NCI-H2196 treated with DMSO at 0.1 percent for 48 hours (cell line): ENCODE measurements at regions not wholly inside any gene's neighbourhood (a gene's known extent, or its start where the extent isn't known, plus 50 kb on each side); places are given as distances from the start of the nearest gene placed in this dataset.
"Not testable (repeated sequence)": the region's sequence is repeated elsewhere in the genome, so short reads cannot be mapped to it uniquely, and the experiment has no call there.

Experiments
- DNase-seq: peaks from one replicate; lab custom pipeline; 2025; ENCODE audit not compliant: unreplicated experiment; lab: John Stamatoyannopoulos, UW

GRCh38 chr9:93879662-93880407 is 75.3 kb downstream of the BARX1 start:
- DNase-seq: not testable (repeated sequence)

- DNase-seq: no peak
These were observed 79.8 kb downstream of the BARX1 start for GRCh38 chr9:93875330-93875729.

- DNase-seq: no peak
These were observed 80.9 kb downstream of the BARX1 start for GRCh38 chr9:93874242-93874641.

DNA sequence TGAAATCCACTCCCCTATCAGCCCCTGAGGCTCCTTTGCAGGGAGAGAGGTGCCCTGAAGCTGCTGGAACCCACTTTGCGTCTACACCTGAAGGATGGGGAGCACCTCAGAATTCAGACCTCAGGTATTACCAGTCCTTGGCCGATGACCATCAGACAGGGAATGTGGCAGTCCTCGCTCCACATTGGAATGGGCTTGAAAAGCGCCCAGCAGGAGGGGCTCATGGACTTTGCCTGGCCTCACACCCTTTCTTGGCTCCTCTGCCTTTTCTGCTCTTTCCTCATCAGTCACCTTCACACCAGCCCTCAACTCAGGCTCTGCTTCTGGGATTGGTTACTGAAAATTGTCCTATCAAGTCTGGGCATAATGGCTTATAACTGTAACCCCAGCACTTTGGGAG is 83.9 kb downstream of the BARX1 start:
- no peak for DNase-seq

- DNase-seq: no peak
These were observed 85.3 kb downstream of the BARX1 start for GRCh38 chr9:93869863-93870262.

DNA sequence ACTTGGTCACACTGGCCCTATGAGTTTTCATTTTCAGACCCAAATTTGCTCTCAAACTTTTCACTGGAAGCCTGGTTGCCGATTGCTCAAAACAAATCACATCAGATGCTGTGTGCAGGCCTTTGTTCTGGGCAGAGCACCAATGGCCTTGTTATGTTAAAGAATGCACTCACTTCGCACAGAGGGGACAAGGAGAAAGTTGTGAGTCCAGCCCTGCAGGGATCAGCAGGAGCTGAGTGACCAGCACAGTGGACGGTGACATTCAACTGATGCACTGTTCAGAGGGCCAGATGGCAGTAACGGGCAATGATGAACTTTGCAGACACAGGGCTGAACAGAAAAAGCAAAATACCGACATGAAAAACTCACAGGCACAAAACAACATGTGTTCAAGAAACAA is 86.1 kb downstream of the BARX1 start:
- no peak for DNase-seq

DNA sequence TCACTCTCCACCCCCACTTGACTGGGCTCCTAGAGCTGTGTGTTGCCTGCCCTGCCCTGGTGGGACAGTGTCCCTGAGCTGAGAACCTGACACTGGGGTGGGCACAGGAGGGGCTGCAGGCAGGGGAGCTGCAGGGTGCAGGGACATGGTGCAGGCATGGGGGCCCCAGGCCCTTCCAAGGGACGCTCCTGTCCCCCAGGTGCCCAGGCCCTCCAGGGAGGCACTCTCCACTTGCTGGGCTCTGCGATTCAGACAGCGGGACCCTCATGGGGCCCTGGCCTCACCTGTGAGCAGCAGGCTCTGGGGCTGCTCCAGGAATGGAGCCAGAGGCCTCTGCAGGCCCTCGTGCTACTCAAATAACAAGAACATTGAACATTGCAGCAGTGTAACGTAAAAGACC is 89.4 kb downstream of the BARX1 start:
- DNase-seq: no peak

DNA sequence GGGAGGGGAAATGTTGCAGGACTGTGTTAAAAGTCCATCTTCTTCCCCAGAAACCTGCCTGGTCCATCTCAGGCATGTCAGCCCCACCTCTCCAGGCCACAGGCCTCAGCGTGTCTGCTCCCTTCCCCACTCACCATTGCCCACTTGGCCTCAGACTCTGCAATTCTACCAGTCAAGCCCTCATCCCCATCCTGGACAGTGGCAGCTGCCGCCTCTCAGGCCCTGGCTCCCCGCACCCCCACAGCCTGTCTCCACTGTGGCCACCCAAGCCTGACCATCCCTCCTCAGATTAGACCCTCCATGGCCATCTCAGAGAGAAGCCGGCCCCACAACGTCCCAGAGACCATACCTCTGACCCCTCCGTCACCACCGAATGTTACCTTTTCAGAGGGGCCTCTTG is 89.9 kb downstream of the BARX1 start:
- DNase-seq: no peak

GRCh38 chr9:93864840-93865239 is 90.3 kb downstream of the BARX1 start:
- no peak for DNase-seq

GRCh38 chr9:93864032-93864431 is 91.1 kb downstream of the BARX1 start:
- no peak for DNase-seq

- DNase-seq: no peak
These were observed 92.1 kb downstream of the BARX1 start for GRCh38 chr9:93862877-93863545.

- no peak for DNase-seq
These were observed 93.3 kb downstream of the BARX1 start for GRCh38 chr9:93861736-93862358.

- DNase-seq: no peak
These were observed 94.2 kb downstream of the BARX1 start for GRCh38 chr9:93860694-93861658.

GRCh38 chr9:93859431-93860215 is 95.5 kb downstream of the BARX1 start:
- DNase-seq: no peak

DNA sequence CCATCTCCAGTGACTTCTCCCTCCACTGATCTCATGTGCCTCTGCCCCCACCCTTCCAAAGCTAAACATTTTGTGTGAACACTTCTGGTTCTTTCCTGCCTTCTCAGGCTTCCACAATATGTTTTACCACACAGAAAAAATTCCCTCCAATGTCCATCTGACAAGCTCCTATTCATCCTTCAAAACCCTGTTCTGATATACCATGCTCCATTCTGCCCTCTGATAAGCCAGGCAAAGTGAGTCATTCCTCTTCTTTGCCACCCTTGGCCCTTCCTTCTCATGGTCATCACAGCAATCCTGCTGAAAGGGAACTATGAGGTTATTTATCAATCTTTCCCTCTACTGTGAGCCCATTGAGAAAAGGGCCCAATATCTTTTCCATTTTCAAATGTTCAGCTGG is 97.6 kb downstream of the BARX1 start:
- no peak for DNase-seq

DNA sequence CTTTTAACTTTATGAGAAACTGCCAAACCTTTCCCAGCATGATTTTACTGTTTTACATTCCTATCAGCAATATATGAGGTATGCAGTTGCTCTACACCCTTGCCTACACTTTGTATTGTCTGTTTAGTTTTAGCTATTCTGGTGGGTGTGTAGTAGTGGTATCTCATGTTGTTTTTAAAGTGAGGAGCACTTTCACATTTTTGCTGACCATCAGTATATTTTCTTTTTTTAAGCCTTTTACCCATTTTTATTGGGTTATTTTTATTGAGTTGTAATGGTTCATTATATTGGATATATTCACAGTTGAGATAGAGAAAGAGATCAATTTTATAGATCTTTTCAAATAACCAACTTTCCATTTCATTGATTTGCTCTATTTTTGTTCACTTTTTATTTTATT is 102.4 kb downstream of the BARX1 start:
- no peak for DNase-seq

GRCh38 chr9:93846349-93846748 is 108.8 kb downstream of the BARX1 start:
- no peak for DNase-seq

DNA sequence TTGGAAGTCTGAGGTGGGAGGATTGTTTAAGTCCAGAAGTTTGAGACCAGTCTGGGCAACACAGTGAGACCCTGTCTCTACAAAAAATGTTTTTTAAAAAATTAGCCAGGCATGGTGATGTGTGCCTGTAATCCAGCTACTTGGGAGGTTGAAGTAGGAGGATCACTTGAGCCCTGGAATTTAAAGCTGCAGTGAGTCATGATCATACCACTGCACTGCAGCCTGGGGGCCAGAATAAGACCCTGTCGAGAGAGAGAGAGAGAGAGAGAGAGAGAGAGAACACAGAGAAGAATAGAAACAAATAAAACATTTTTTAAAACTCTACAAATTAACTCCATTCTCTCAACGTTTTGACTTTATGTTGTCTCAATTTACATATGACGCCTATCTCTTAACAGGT is 111.8 kb downstream of the BARX1 start:
- DNase-seq: no peak

DNA sequence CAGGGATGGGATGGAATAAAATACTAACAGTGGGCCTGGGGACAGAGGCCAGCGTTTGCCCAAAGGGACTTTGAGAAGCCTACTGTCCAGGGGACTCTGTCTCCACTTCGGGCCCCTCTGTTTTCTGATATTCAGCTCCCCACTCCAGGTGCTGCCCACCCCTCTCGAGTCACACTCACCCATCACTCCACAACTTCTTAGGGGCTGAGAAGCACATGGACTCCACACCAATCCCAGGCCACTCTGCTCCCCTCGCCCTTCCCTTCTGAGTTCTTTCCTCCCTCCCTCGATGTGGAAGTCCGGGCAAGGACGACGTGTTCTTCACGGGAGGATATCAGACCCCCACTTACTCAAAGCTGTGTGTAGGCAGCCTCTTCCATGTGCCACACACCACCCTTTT is 124.5 kb downstream of the BARX1 start:
- no peak for DNase-seq

GRCh38 chr9:93830012-93830596 is 125.1 kb downstream of the BARX1 start:
- no peak for DNase-seq
